Fibroblast of pulmonary artery (primary cell): ENCODE measurements at regions not wholly inside any gene's neighbourhood (a gene's known extent, or its start where the extent isn't known, plus 50 kb on each side); places are given as distances from the start of the nearest gene placed in this dataset.
A peak's percentile ranks its signal among the peaks of the same experiment; 100 is the strongest.

Experiments
- DNase-seq: peaks from one replicate; pipeline ENCODE4 v3.0.0-alpha.2; 2010; ENCODE audit warnings: low read depth
- H3K4me3 ChIP-seq: replicated peaks from 2 replicates; pipeline ENCODE4 v1.5.1; 2011; ENCODE audit warnings: low read depth, mild to moderate bottlenecking, control low read depth, low read length, moderate library complexity
- CTCF ChIP-seq: IDR thresholded peaks from 2 replicates; pipeline ENCODE4 v1.5.1; 2011; ENCODE audit warnings: mild to moderate bottlenecking, control low read depth, low read length, inconsistent platforms; ENCODE audit errors: missing control alignments

- DNase-seq, result no peak
- no peak overlapping the region for H3K4me3 ChIP-seq
These were observed 1338.1 kb upstream of the SLC10A2 start for GRCh38 chr13:104404325-104404724.

GRCh38 chr13:104389691-104390090 lies 1323.5 kb upstream of the SLC10A2 start:
- H3K4me3 ChIP-seq, result no peak overlapping the region
- no peak for TF ChIP-seq CTCF
- DNase-seq, result peak; percentile 51

More at GRCh38 chr13:104404325-104404724, 1338.1 kb upstream of the SLC10A2 start:
- TF ChIP-seq CTCF, result no peak

GRCh38 chr13:104387510-104387909 lies 1321.3 kb upstream of the SLC10A2 start:
- H3K4me3 ChIP-seq, result no peak overlapping the region
- no peak for TF ChIP-seq CTCF
- no peak for DNase-seq

GRCh38 chr13:104385404-104385803 lies 1319.2 kb upstream of the SLC10A2 start:
- no peak for TF ChIP-seq CTCF

GRCh38 chr13:104382951-104383350 lies 1316.7 kb upstream of the SLC10A2 start:
- no peak for TF ChIP-seq CTCF
- no peak overlapping the region for H3K4me3 ChIP-seq
- peak; percentile 31 for DNase-seq

More at GRCh38 chr13:104385404-104385803, 1319.2 kb upstream of the SLC10A2 start:
- peak; percentile 67 for DNase-seq
- H3K4me3 ChIP-seq, result no peak overlapping the region

GRCh38 chr13:104376588-104376987 lies 1310.4 kb upstream of the SLC10A2 start:
- H3K4me3 ChIP-seq, result no peak overlapping the region
- no peak for DNase-seq
- no peak for TF ChIP-seq CTCF

GRCh38 chr13:104375614-104376013 lies 1309.4 kb upstream of the SLC10A2 start:
- DNase-seq, result no peak
- H3K4me3 ChIP-seq, result no peak overlapping the region
- TF ChIP-seq CTCF, result no peak
